Brain microvascular endothelial cell (primary cell): ENCODE measurements at regions not wholly inside any gene's neighbourhood (a gene's known extent, or its start where the extent isn't known, plus 50 kb on each side); places are given as distances from the start of the nearest gene placed in this dataset.

Experiments
- DNase-seq: peaks from one replicate; pipeline ENCODE4 v3.0.0-alpha.2; 2020
- H3K27ac ChIP-seq: fragments of 250-450 bp; sonication (Bioruptor Pico); 2 replicates; pipeline ENCODE4 v1.5.1; 2020; ENCODE audit warnings: mild to moderate bottlenecking, moderate library complexity
- H3K27me3 ChIP-seq: fragments of 250-450 bp; sonication (Bioruptor Pico); replicated peaks from 2 replicates; pipeline ENCODE4 v1.5.1; 2020; ENCODE audit warnings: mild to moderate bottlenecking
- H3K36me3 ChIP-seq: fragments of 250-450 bp; sonication (Bioruptor Pico); replicated peaks from 2 replicates; pipeline ENCODE4 v1.5.1; 2020; ENCODE audit warnings: mild to moderate bottlenecking
- H3K4me3 ChIP-seq: 2 replicates; pipeline ENCODE4 v1.5.1; 2011; ENCODE audit warnings: low read depth, mild to moderate bottlenecking, control low read depth, low read length, moderate library complexity
- in situ Hi-C: cut with HindIII; loops from 2 replicates; pipeline ENCODE4 v1.10.0; 2017; ENCODE audit warnings: low sequenced_read_pairs, low pct_ligation_motif_present
- TF ChIP-seq, protein P1 (sequence below): IDR thresholded peaks from 2 replicates; pipeline ENCODE4 v1.5.1; 2011; ENCODE audit warnings: low read depth, mild to moderate bottlenecking, moderate library complexity, low read length, control low read depth, inconsistent platforms; ENCODE audit errors: missing control alignments

DNA sequence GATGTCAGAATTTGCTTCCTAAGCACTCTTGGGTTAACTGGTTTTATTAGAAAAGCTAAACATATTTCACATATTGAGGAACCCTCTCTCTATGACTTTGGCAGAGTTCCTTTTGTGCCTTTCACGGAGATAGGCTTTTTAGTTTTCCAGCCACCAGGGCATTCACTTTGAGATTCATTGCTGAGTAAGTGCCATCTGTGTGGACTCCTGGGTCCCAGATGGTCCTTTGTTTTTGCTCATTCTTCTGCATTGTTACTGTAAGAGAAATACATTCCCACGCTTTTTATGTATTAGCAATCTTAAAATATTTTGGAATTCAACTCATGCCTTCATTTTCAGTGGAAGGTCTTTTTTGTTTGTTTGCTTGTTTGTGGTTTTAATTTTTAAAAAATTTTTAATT lies 76.3 kb upstream of the PHACTR2 start:
- no peak for DNase-seq
- TF ChIP-seq, protein P1, sequence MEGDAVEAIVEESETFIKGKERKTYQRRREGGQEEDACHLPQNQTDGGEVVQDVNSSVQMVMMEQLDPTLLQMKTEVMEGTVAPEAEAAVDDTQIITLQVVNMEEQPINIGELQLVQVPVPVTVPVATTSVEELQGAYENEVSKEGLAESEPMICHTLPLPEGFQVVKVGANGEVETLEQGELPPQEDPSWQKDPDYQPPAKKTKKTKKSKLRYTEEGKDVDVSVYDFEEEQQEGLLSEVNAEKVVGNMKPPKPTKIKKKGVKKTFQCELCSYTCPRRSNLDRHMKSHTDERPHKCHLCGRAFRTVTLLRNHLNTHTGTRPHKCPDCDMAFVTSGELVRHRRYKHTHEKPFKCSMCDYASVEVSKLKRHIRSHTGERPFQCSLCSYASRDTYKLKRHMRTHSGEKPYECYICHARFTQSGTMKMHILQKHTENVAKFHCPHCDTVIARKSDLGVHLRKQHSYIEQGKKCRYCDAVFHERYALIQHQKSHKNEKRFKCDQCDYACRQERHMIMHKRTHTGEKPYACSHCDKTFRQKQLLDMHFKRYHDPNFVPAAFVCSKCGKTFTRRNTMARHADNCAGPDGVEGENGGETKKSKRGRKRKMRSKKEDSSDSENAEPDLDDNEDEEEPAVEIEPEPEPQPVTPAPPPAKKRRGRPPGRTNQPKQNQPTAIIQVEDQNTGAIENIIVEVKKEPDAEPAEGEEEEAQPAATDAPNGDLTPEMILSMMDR = no peak
- no peaks in the 10 kb centered on the region for H3K27me3 ChIP-seq
- H3K4me3 ChIP-seq = no peak overlapping the region
- H3K36me3 ChIP-seq = no peaks in the 10 kb centered on the region
- in situ Hi-C loops = no loop called here
- no peak overlapping the region for H3K27ac ChIP-seq

DNA sequence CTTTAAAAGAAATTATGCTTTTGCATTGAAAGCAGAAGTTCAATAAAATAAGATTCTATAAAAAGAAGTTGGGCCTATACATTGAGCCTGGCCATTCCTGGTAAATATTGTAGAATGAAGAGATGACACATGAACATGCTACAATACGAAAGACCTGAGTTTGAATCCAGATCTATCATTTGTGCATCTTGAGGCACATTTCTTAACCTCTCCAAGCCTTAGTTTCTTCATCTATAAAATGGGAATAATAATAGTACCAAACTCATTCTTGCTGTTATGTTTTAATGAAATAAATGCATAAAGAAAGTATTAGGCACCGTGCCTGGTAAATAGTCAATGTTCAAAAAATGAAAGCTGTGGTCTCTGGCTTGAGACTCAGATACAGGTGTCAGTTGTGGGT lies 76.9 kb upstream of the PHACTR2 start:
- Histone ChIP-seq H3K27me3 (no peaks in the 10 kb centered on the region), H3K27ac (no peak overlapping the region), H3K36me3 (no peaks in the 10 kb centered on the region), H3K4me3 (no peak overlapping the region)
- in situ Hi-C loops = no loop called here
- TF ChIP-seq, protein P1 = no peak
- no peak for DNase-seq

DNA sequence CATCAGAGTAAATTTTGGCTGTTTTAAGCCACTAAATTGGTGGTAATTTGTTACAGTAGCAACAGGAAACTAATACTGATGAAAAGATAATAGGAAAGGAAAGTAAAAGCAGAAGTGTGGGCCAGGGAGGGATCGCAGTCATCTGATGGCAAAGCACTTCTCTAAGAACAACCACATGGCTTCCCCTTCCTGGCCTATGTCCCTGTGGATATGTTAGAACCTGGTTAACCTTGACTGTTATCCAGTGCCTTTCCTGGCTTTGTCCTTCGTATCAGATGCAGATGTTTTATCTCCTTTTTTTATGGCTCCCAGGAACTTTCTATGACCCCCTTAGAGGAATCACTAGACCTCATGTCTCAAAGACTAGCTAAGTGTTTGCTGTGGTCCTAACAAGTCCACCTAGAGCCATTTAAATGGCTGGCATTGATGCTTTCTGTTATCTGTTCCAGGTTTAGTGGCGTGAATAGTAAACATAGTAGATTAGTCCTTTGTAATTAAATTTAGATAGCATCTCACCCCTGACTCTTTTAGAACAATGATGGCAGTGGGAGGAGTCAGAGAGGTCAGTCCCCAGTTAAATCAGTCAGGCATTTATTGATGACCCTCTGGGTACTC lies 79.2 kb upstream of the PHACTR2 start:
- no peak for DNase-seq
- H3K36me3 ChIP-seq = no peaks in the 10 kb centered on the region
- in situ Hi-C loops = no loop called here
- H3K27ac ChIP-seq = no peak overlapping the region
- H3K4me3 ChIP-seq = no peak overlapping the region
- H3K27me3 ChIP-seq = no peaks in the 10 kb centered on the region
- TF ChIP-seq, protein P1 = no peak

DNA sequence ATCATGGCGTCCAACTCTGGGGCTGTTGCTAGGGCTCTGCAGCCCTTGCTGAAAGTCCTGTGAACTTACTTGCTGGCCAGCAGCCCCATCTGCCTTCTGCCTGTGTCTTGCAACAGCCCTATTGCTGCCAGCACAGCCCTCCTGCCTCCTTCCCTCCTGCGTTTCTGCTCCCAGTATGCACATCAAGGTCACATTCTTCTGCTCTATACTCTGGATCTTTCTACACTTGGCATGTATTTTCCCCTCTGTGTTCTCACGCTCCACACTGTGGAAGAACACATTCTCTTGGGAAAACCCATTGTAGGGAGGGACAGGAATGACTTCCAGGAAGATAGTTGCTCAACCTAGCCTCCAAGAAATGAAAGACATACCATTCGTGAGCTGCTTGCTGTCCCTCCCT lies 80.9 kb upstream of the PHACTR2 start:
- H3K27me3 ChIP-seq = no peaks in the 10 kb centered on the region
- TF ChIP-seq, protein P1 = no peak
- H3K36me3 ChIP-seq = no peaks in the 10 kb centered on the region
- in situ Hi-C loops = no loop called here
- H3K27ac ChIP-seq = no peak overlapping the region
- H3K4me3 ChIP-seq = no peak overlapping the region
- DNase-seq = peak; percentile 32

DNA sequence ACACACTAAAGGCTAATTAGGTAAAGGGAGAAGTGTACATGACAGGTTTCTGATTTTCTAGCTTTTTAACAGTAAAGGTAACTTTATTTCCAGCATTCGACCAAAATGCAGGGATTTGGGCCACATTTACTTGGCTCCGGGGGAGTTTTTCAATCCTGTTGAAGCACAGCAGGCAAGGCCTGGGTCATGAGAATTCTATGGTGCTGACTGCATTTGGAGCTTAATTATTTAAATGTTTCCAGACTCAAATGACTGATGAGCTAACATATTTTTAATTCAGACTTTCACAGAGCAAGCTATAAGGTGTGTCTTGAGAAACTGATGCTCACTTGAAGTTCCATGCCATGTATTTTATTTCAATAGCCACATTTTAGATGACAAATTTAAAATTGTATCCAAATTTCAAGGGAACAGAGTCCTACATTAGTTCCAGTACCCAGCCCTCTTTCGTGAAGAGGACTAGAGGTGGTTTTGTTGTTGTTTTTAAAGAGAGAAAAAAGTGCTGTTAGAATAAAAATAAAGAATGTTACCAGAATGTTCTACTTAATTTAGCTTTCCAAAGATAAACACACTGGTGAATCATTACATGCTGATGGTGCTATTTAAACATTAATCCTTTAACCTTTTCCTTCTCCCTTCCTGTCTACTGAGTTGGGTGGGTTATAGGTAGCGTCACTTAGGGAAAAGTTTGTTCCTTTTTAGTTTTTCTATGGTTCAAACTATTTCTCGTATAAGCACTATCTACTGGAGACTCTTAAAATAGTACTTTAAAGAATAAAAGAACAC lies 82.3 kb upstream of the PHACTR2 start:
- in situ Hi-C loops = no loop called here
- TF ChIP-seq, protein P1 = no peak
- Histone ChIP-seq H3K27ac (no peak overlapping the region), H3K36me3 (no peaks in the 10 kb centered on the region), H3K4me3 (no peak overlapping the region), H3K27me3 (no peaks in the 10 kb centered on the region)
- DNase-seq = no peak
